ENCODE measurements at regions not wholly inside any gene's neighbourhood (a gene's known extent, or its start where the extent isn't known, plus 50 kb on each side); places are given as distances from the start of the nearest gene placed in this dataset.
"Not testable (repeated sequence)": the region's sequence is repeated elsewhere in the genome, so short reads cannot be mapped to it uniquely, and the experiment has no call there.

- DNase-seq (ENCODE audit: low read depth), result no peak
Observed at GRCh38 chr2:239725551-239725890, 299.6 kb downstream of the NDUFA10 start.

- no peak for DNase-seq (ENCODE audit: low read depth)
Observed at GRCh38 chr2:239724851-239725550, 300.1 kb downstream of the NDUFA10 start.

GRCh38 chr2:239724194-239724849 is 300.8 kb downstream of the NDUFA10 start:
- no peak for DNase-seq (ENCODE audit: low read depth)

- no peak for DNase-seq (ENCODE audit: low read depth)
Observed at GRCh38 chr2:239723486-239724193, 301.5 kb downstream of the NDUFA10 start.

GRCh38 chr2:239722760-239723470 is 302.2 kb downstream of the NDUFA10 start:
- no peak for DNase-seq (ENCODE audit: low read depth)

GRCh38 chr2:239721991-239722759 is 303.0 kb downstream of the NDUFA10 start:
- DNase-seq (ENCODE audit: low read depth), result no peak

GRCh38 chr2:239721531-239721930 is 303.6 kb downstream of the NDUFA10 start:
- DNase-seq (ENCODE audit: low read depth), result no peak

GRCh38 chr2:239720361-239721360 is 304.5 kb downstream of the NDUFA10 start:
- no peak for DNase-seq (ENCODE audit: low read depth)

GRCh38 chr2:239719791-239720360 is 305.3 kb downstream of the NDUFA10 start:
- no peak for DNase-seq (ENCODE audit: low read depth)

GRCh38 chr2:239718991-239719390 is 306.2 kb downstream of the NDUFA10 start:
- DNase-seq (ENCODE audit: low read depth), result not testable (repeated sequence)

- no peak for DNase-seq (ENCODE audit: low read depth)
Observed at GRCh38 chr2:239717706-239718105, 307.4 kb downstream of the NDUFA10 start.

GRCh38 chr2:239717319-239717675 is 307.8 kb downstream of the NDUFA10 start:
- DNase-seq (ENCODE audit: low read depth), result no peak

GRCh38 chr2:239716536-239717318 is 308.4 kb downstream of the NDUFA10 start:
- no peak for DNase-seq (ENCODE audit: low read depth)

GRCh38 chr2:239716009-239716408 is 309.1 kb downstream of the NDUFA10 start:
- no peak for DNase-seq (ENCODE audit: low read depth)

GRCh38 chr2:239715606-239716005 is 309.5 kb downstream of the NDUFA10 start:
- DNase-seq (ENCODE audit: low read depth), result no peak

- no peak for DNase-seq (ENCODE audit: low read depth)
Observed at GRCh38 chr2:239715202-239715601, 309.9 kb downstream of the NDUFA10 start.

- DNase-seq (ENCODE audit: low read depth), result no peak
Observed at GRCh38 chr2:239714116-239714515, 311.0 kb downstream of the NDUFA10 start.

GRCh38 chr2:239712755-239713154 is 311.9 kb upstream of the HDAC4 start:
- DNase-seq (ENCODE audit: low read depth), result no peak

GRCh38 chr2:239711911-239712570 is 311.2 kb upstream of the HDAC4 start:
- DNase-seq (ENCODE audit: low read depth), result no peak

Measured in GM04504 (cell line).